ENCODE measurements at regions not wholly inside any gene's neighbourhood (a gene's known extent, or its start where the extent isn't known, plus 50 kb on each side); places are given as distances from the start of the nearest gene placed in this dataset.

GRCh38 chr6:8213995-8214394 is 111.6 kb upstream of the EEF1E1 start:
- TF ChIP-seq SP1 (IDR thresholded peaks at IDR 0.05) (no peak), HDGF (IDR thresholded peaks at IDR 0.05; ENCODE audit: borderline replicate concordance) (no peak), FOXM1 (IDR thresholded peaks at IDR 0.05; ENCODE audit: borderline replicate concordance) (no peak), FOXK2 (IDR thresholded peaks at IDR 0.05) (no peak), FOXA1 (IDR thresholded peaks at IDR 0.05) (no peak), BHLHE40 (IDR thresholded peaks at IDR 0.05; ENCODE audit: borderline replicate concordance) (no peak)

Data from HEK293T (cell line).